Mesendoderm (in vitro differentiated cells): ENCODE measurements at regions not wholly inside any gene's neighbourhood (a gene's known extent, or its start where the extent isn't known, plus 50 kb on each side); places are given as distances from the start of the nearest gene placed in this dataset.
"Not testable (repeated sequence)": the region's sequence is repeated elsewhere in the genome, so short reads cannot be mapped to it uniquely, and the experiment has no call there.

Source experiments
- DNase-seq: peaks from one replicate; pipeline ENCODE4 v3.0.0; 2013
- H2AK5ac ChIP-seq: 2 replicates; pipeline ENCODE4 v1.6.1; 2013; ENCODE audit warnings: low read length, inconsistent platforms
- H2BK120ac ChIP-seq: 2 replicates; pipeline ENCODE4 v1.6.1; 2013; ENCODE audit warnings: low read depth, mild to moderate bottlenecking, low read length, moderate library complexity, mixed read lengths
- H2BK15ac ChIP-seq: replicated peaks from 2 replicates; pipeline ENCODE4 v1.6.1; 2013; ENCODE audit warnings: low read depth, mild to moderate bottlenecking, moderate library complexity
- H2BK5ac ChIP-seq: 2 replicates; pipeline ENCODE4 v1.6.1; 2013; ENCODE audit warnings: low read length, inconsistent platforms
- H3K18ac ChIP-seq: 2 replicates; pipeline ENCODE4 v1.6.1; 2013; ENCODE audit warnings: mild to moderate bottlenecking, low read length, mixed read lengths
- H3K23ac ChIP-seq: one replicate; pipeline ENCODE4 v1.6.1; 2013; ENCODE audit warnings: low read length
- H3K27ac ChIP-seq: 2 replicates; pipeline ENCODE4 v1.5.1; 2013; ENCODE audit warnings: low read depth, mild to moderate bottlenecking, inconsistent platforms, low read length, moderate library complexity
- H3K27me3 ChIP-seq: 2 replicates; pipeline ENCODE4 v1.6.1; 2013; ENCODE audit warnings: low read length, control low read depth, mild to moderate bottlenecking, inconsistent platforms; ENCODE audit not compliant: insufficient read depth, poor library complexity
- H3K36me3 ChIP-seq: 2 replicates; pipeline ENCODE4 v1.6.1; 2013; ENCODE audit warnings: low read length, inconsistent platforms; ENCODE audit not compliant: control insufficient read depth, insufficient read depth
- H3K4ac ChIP-seq: one replicate; pipeline ENCODE4 v1.6.1; 2013; ENCODE audit warnings: low read depth, mild to moderate bottlenecking, low read length, moderate library complexity
- H3K4me1 ChIP-seq: 2 replicates; pipeline ENCODE4 v1.6.1; 2013; ENCODE audit warnings: low read depth, low read length, inconsistent platforms; ENCODE audit not compliant: control insufficient read depth
- H3K4me2 ChIP-seq: 2 replicates; pipeline ENCODE4 v1.6.1; 2013; ENCODE audit warnings: low read length
- H3K4me3 ChIP-seq: 2 replicates; pipeline ENCODE4 v1.5.1; 2013; ENCODE audit warnings: mild to moderate bottlenecking, low read length
- H3K56ac ChIP-seq: one replicate; pipeline ENCODE4 v1.6.1; 2013; ENCODE audit warnings: low read length
- H3K79me1 ChIP-seq: 2 replicates; pipeline ENCODE4 v1.6.1; 2013; ENCODE audit warnings: low read length, inconsistent platforms
- H3K79me2 ChIP-seq: 2 replicates; pipeline ENCODE4 v1.6.1; 2013; ENCODE audit warnings: mild to moderate bottlenecking, low read length; ENCODE audit not compliant: control insufficient read depth, insufficient read depth
- H3K9ac ChIP-seq: 2 replicates; pipeline ENCODE4 v1.6.1; 2013; ENCODE audit warnings: low read length, inconsistent platforms
- H4K5ac ChIP-seq: one replicate; pipeline ENCODE4 v1.6.1; 2013; ENCODE audit warnings: low read length
- H4K8ac ChIP-seq: one replicate; pipeline ENCODE4 v1.6.1; 2013; ENCODE audit warnings: low read depth, mild to moderate bottlenecking, control low read depth, low read length, moderate library complexity
- WGBS: extraction: QIAGEN DNeasy Blood & Tissue Kit; methylation state at CpG from one replicate; pipeline ENCODE4 v1.1.7; 2013; ENCODE audit warnings: low lambda C conversion rate, missing lambda C conversion rate; ENCODE audit not compliant: insufficient coverage; ENCODE audit errors: extremely low coverage; 5-methylcytosine and 5-hydroxymethylcytosine counted together

DNA sequence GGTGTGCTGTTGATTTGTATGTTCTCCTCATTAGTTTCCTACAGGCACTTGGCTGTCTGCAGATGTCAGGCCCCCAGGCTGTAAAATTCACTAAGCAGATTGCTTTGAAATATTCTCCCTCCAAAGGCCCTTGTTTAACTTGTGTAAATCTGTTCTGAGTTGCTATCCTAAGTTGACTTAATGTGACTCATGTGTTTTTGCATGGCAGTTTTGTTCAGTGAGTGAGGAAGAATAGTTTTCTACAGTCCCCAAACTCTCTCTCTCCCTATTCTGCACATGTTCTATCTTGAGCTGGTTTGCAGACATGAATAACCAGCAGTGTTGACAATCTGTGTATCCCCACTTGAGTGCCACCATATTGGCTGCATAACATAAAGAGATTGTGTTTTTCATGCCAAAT lies 1005.4 kb upstream of the DDX18 start:
- H3K23ac ChIP-seq, result no peak overlapping the region
- H3K9ac ChIP-seq, result no peak overlapping the region
- H3K79me1 ChIP-seq, result no peaks in the 10 kb centered on the region
- H2AK5ac ChIP-seq, result no peak overlapping the region
- no peaks in the 10 kb centered on the region for H3K79me2 ChIP-seq
- H3K27ac ChIP-seq, result no peak overlapping the region
- no peak overlapping the region for H3K18ac ChIP-seq
- H3K36me3 ChIP-seq, result no peaks in the 10 kb centered on the region
- H3K27me3 ChIP-seq, result no peaks in the 10 kb centered on the region
- H3K4me3 ChIP-seq, result no peak overlapping the region
- no peak overlapping the region for H2BK5ac ChIP-seq
- H3K4ac ChIP-seq, result no peak overlapping the region
- no peaks in the 10 kb centered on the region for H3K4me1 ChIP-seq
- no peak overlapping the region for H3K4me2 ChIP-seq
- H3K56ac ChIP-seq, result no peak overlapping the region
- no peak overlapping the region for H4K8ac ChIP-seq
- DNase-seq, result no peak
- no peak overlapping the region for H2BK120ac ChIP-seq
- H2BK15ac ChIP-seq, result no peak overlapping the region
- H4K5ac ChIP-seq, result no peak overlapping the region

DNA sequence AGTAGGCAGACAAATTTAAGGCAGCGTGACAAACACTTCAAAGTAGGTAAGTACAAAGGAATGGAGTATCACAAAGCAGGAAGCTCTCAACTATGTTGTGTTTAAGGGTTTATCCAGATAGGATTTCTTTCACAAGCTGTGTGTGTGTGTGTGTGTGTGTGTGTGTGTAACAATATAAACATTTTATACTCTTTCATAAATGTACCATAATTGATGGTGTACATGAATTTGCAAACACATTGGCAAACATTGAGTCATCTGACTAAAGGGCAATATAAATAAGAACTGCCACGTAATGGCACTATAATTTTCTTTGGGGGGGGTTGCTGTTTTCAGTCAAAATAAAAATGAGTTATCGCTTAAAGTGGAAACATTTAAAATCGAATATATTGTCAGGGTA lies 1004.4 kb upstream of the DDX18 start:
- Histone ChIP-seq H2BK5ac (no peak overlapping the region), H2BK15ac (no peak overlapping the region), H3K27me3 (no peaks in the 10 kb centered on the region), H4K5ac (no peak overlapping the region), H3K36me3 (no peaks in the 10 kb centered on the region), H3K79me2 (no peaks in the 10 kb centered on the region), H3K4me1 (no peaks in the 10 kb centered on the region), H3K4ac (no peak overlapping the region), H3K4me2 (no peak overlapping the region), H3K9ac (no peak overlapping the region), H3K79me1 (no peaks in the 10 kb centered on the region), H2AK5ac (no peak overlapping the region), H3K56ac (no peak overlapping the region), H3K18ac (no peak overlapping the region), H3K23ac (no peak overlapping the region), H2BK120ac (no peak overlapping the region), H3K4me3 (no peak overlapping the region), H4K8ac (no peak overlapping the region), H3K27ac (no peak overlapping the region)
- WGBS, result no CpG with 5 or more reads among the region's 4 CpGs
- DNase-seq, result no peak

DNA sequence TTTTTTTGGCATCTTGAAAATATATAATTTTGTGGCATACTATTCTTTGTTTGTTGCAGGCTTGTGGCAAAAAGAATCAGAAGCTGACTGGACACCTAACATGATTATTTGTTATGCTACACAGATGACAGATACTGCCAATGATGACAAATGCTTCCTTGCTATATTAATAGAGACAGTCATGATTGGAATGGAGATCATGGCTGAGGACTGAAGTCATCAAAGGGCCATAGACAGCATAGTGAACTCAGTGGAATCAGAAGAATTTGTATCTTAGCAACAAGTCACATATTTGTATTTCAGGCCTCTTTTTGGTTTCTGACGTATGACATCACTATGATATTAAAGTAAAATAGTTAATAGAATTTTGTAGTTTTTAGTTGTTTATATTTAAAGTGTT lies 1003.8 kb upstream of the DDX18 start:
- Histone ChIP-seq H3K27me3 (no peaks in the 10 kb centered on the region), H4K5ac (no peak overlapping the region), H4K8ac (no peak overlapping the region), H3K27ac (no peak overlapping the region), H2BK15ac (no peak overlapping the region), H3K56ac (no peak overlapping the region), H3K23ac (no peak overlapping the region), H3K4ac (no peak overlapping the region), H3K9ac (no peak overlapping the region), H3K4me3 (no peak overlapping the region), H3K4me2 (no peak overlapping the region), H3K36me3 (no peaks in the 10 kb centered on the region), H2BK120ac (no peak overlapping the region), H3K79me2 (no peaks in the 10 kb centered on the region), H3K79me1 (no peaks in the 10 kb centered on the region), H3K18ac (no peak overlapping the region), H2BK5ac (no peak overlapping the region), H2AK5ac (no peak overlapping the region), H3K4me1 (no peaks in the 10 kb centered on the region)
- 70% methylated on average over 1 of the region's 1 CpG for WGBS
- no peak for DNase-seq

DNA sequence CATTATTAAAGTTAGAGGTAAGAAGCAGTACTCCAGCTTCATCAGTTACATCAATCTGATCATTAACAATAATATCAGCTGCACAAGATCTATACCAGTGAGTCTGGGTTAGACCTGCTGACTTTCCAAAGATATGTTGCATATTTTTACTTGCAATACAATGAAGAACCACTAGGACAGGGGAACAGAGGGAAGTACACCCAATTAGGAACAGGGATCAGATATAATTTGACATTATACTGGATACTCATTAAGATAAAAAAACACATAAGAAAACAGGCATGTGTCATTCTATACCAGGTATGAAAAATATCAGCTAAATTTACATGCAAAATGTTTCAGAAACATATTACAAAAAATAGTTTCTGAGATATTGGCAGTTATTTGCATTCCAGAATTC lies 995.1 kb upstream of the DDX18 start:
- Histone ChIP-seq H2BK15ac (no peak overlapping the region), H3K4ac (no peak overlapping the region), H2AK5ac (no peak overlapping the region), H3K79me2 (no peaks in the 10 kb centered on the region), H3K18ac (no peak overlapping the region), H3K4me1 (no peaks in the 10 kb centered on the region), H2BK120ac (no peak overlapping the region), H2BK5ac (no peak overlapping the region), H3K79me1 (no peaks in the 10 kb centered on the region), H3K23ac (no peak overlapping the region), H3K27ac (no peak overlapping the region), H4K8ac (no peak overlapping the region), H4K5ac (no peak overlapping the region), H3K36me3 (no peaks in the 10 kb centered on the region), H3K9ac (no peak overlapping the region), H3K4me2 (no peak overlapping the region), H3K4me3 (no peak overlapping the region), H3K27me3 (no peaks in the 10 kb centered on the region), H3K56ac (no peak overlapping the region)
- no peak for DNase-seq

DNA sequence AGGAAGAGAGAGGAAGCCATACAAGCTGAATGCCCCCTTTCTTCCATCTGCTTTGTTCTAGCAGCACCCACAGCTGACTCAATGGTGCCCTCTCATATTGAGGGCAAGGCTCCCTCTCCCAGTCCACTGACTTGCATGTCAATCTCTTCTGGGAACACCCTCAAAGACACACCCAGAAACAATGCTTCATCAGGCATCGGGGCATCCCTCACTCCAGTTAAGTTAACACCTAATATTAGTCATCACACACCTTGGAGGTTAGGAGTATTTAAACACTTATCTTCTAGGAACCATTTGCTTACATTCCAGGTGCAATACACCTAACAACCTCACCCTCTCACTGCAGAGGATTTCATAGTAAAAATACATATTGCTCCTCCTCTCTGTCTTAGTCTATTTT lies 993.5 kb upstream of the DDX18 start:
- no peak overlapping the region for H2BK15ac ChIP-seq
- H3K9ac ChIP-seq, result no peak overlapping the region
- H4K8ac ChIP-seq, result no peak overlapping the region
- WGBS, result no CpG with 5 or more reads among the region's 1 CpG
- no peak overlapping the region for H3K23ac ChIP-seq
- no peaks in the 10 kb centered on the region for H3K27me3 ChIP-seq
- peak; percentile 8 for DNase-seq
- H3K56ac ChIP-seq, result no peak overlapping the region
- H3K4me2 ChIP-seq, result no peak overlapping the region
- no peaks in the 10 kb centered on the region for H3K4me1 ChIP-seq
- H3K27ac ChIP-seq, result no peak overlapping the region
- H3K4ac ChIP-seq, result no peak overlapping the region
- no peak overlapping the region for H2BK120ac ChIP-seq
- no peak overlapping the region for H4K5ac ChIP-seq
- no peak overlapping the region for H2BK5ac ChIP-seq
- no peak overlapping the region for H3K18ac ChIP-seq
- H3K36me3 ChIP-seq, result no peaks in the 10 kb centered on the region
- no peaks in the 10 kb centered on the region for H3K79me1 ChIP-seq
- no peak overlapping the region for H2AK5ac ChIP-seq
- no peaks in the 10 kb centered on the region for H3K79me2 ChIP-seq
- no peak overlapping the region for H3K4me3 ChIP-seq

DNA sequence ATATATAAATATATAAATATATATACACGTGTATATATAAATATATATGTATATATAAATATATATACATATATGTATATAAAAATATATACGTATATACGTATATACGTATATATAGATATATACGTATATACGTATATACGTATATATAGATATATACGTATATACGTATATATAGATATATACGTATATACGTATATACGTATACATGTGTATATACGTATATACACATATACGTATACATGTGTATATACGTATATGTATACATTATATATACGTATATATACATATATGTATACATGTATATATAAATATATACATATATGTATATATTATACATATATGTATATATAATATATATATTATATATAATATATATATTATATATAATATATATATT lies 984.9 kb upstream of the DDX18 start:
- not testable (repeated sequence) for H2BK15ac ChIP-seq, H3K4me1 ChIP-seq, H3K9ac ChIP-seq, H3K56ac ChIP-seq, H4K5ac ChIP-seq, H3K27ac ChIP-seq, DNase-seq, H3K4me3 ChIP-seq, H2AK5ac ChIP-seq, H3K36me3 ChIP-seq, H3K4me2 ChIP-seq, H3K79me1 ChIP-seq, H3K27me3 ChIP-seq, H3K23ac ChIP-seq, H3K4ac ChIP-seq, H2BK120ac ChIP-seq, H4K8ac ChIP-seq, H3K18ac ChIP-seq, H2BK5ac ChIP-seq, H3K79me2 ChIP-seq
- no CpG with 5 or more reads among the region's 16 CpGs for WGBS
